NCI-H2196 (cell line): ENCODE measurements at regions not wholly inside any gene's neighbourhood (a gene's known extent, or its start where the extent isn't known, plus 50 kb on each side); places are given as distances from the start of the nearest gene placed in this dataset.

ENCODE experiments used
- DNase-seq: peaks from one replicate; lab custom pipeline; 2025; ENCODE audit not compliant: unreplicated experiment; lab: John Stamatoyannopoulos, UW

DNA sequence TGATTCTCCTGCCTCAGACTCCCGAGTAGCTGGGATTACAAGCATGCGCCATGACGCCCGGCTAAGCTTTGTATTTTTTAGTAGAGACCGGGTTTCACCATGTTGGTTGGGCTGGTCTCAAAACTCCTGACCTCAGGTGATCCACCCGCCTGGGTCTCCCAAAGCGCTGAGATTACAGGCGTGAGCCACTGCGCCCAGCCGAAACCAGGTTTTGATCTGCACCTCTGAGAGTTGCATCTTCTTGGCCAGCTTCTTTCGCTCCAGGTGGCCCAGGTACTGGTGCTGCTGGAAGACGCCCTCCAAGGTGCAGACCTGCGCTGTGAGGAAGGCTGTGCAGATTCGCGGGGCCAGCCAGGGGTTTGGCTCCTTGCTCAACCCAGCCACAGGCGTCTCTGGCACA is 275.4 kb upstream of the LRRC3B start:
- DNase-seq, result no peak

GRCh38 chr3:26350853-26351252 is 271.7 kb upstream of the LRRC3B start:
- no peak for DNase-seq

GRCh38 chr3:26353097-26353496 is 269.5 kb upstream of the LRRC3B start:
- no peak for DNase-seq

GRCh38 chr3:26358405-26358804 is 264.2 kb upstream of the LRRC3B start:
- no peak for DNase-seq

- DNase-seq, result no peak
Observed at GRCh38 chr3:26365706-26366105, 256.9 kb upstream of the LRRC3B start.

- DNase-seq, result no peak
Observed at GRCh38 chr3:26368312-26368711, 254.3 kb upstream of the LRRC3B start.

GRCh38 chr3:26369133-26369532 is 253.4 kb upstream of the LRRC3B start:
- no peak for DNase-seq

DNA sequence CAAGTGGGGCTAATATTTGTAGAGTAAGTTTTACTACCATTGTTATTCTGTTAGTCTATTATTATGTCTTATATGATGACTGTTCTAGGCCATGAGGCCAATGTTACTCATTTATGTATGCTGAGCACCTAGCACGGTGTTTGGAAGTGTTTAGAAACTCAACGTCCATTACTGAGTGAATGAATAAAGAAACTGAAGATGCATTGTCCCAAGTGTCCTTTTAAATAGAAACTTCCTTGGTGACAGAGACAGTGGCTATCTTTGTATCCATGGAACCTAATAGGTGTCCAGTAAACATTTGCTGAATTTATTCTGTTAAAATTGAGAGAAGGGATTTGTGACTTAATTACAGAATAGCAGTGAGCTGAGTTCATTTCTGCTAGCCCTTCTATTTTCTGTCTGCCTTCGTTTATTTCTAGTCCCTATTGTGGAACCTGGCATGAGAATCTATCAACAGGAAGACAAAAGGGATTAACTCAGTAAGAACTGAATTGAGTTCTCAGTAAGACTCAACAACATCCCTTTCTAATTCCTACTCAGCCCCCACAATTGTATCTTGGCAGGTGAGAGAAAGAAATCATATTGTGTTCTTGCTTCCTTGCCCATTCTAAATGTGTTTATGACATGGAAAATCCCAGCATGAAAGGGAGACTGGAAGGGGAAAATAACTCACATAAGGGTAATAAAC is 246.6 kb upstream of the LRRC3B start:
- DNase-seq, result no peak

GRCh38 chr3:26381411-26381810 is 241.2 kb upstream of the LRRC3B start:
- DNase-seq, result no peak

DNA sequence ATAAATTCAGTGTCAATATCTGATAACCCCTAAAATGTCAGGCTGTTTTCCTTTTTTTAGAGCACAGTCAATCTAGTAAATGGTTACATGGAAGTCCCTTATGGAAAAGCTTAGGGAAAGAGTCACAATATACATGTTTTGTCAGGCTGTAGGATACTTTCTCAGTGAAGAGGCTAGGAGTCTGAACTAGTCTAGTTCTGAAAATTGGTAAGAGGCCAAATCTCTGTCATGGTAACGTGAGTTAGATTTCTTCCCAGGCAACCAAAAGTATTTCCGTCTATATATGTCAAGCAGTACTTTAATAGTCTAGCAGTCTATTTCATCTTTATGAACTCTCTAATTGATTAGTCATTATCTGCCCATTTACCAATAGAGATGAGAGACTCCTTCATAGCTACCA is 215.9 kb upstream of the LRRC3B start:
- DNase-seq, result no peak

DNA sequence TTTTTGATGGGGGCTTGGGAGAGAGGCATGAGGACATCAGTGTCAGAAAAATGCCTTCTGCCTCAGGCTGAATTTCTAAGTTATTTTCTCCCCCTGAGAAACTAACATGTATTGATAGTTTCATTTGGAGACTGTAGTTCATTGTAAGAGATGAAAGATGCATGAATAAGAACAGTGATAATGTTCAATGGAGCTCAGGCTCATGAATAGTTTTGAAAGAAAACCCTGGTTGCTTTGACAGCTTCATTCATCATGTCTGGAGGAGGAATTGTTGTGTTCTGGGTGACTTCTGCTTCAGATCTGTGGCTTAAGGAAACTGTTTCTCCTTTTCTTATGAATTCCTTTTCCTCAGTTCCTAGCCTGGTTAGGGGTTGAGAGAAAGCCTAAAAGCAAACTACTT is 204.0 kb upstream of the LRRC3B start:
- no peak for DNase-seq

DNA sequence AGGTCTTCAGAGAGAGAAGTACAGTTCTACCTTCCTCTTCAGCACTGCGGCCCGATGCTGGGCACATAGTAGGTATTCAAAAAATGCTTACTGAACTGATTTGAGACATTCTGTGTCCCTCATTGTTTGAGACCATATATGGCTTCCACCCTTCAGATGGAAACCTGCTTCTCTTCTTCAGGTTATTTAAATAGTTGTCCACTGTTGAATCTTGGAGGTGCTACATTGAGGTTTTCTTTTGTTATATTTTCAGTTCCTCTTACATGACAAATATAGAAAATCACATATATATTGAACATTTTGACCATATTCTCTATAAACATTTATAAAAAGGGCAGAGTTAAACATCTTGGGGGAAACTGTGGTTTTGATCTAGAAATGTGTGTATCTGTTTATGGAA is 200.2 kb upstream of the LRRC3B start:
- DNase-seq, result no peak

GRCh38 chr3:26425076-26425475 is 197.5 kb upstream of the LRRC3B start:
- DNase-seq, result no peak

GRCh38 chr3:26428992-26429391 is 193.6 kb upstream of the LRRC3B start:
- no peak for DNase-seq

GRCh38 chr3:26437678-26438077 is 184.9 kb upstream of the LRRC3B start:
- DNase-seq, result no peak

DNA sequence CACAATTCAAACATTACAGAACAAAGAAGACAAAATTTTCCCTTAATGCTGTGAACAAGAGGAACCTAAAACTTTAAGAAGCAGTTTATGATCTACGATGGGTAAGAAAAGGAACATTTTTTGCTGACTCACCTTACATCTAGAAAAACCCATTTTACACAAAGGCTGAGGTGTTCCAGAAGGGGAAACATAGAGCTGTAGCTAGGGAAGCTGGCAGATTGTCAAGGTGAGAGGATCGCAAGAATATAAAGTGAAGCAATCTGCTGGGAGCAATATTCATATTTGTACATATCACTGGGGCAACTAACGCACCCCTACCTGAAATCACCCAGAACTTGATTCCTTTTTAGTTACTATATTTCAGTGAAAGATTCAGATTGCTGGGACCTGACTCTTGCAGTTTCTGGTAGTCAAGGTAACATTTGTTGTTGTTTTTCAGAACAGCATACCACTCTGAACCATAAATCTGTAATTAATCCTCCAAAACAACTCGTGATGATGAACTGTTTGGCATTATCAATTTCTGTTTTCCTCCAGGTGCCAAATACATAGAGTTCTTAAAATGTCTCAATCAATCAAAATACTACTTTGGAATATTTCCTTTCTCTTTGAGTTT is 184.1 kb upstream of the LRRC3B start:
- no peak for DNase-seq

DNA sequence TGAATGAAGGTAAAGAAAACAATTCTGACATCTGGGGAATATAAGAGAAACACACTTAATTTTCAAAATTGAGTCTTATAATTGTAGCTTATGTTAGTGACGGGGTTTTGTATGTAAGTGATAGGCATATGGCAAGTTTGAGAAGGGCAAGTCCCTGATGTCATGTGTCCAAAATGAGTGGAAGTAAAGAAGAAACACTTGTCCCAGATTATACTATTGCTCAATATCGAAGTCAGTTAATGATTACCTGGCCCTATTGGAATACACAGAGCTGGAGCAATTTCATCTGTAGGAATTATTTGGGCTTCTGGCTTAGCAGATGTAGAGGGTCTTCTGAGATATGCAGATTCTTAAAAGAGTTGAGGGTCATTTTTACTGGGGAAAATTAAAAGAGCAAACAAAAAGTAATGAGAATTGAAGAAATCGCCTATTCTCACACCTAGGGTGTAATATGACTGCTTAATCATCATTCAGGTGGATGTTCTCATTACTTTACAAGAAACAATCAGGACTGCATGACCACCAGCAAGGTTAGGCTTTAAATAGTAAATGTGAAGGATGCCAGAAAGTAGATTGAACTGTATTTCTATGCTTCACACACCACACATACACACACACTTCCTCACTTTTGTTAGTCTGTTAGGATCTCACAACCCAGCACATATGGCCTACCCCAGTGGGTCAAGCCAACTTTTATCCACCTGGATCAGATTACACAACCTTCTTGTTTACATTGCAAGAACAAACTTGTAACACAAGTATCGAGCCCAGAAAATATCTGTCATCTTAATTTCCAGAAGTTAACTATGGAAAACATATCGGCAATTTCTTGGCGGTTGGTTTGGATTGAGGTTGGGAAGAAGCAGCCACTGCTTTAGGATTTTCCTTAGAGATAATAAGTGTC is 183.3 kb upstream of the LRRC3B start:
- no peak for DNase-seq

DNA sequence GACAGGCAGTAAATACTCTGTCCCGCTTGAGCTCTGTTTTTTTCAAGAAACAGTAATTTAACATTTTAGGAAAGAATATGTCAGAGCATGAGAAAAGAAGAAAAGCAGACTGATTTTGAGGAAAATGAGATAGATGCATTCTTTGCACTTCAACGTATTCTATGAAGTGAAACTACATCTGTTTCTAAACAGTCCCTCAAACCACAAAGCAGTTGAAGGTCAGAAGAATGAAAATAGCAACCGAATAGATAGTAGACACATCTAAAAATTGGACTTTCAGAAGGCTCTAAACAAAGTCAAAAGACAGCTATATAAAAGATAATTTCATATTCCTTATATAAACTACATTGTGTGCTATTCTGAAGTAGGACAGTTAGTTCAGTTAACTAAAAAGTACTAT is 172.6 kb upstream of the LRRC3B start:
- no peak for DNase-seq

DNA sequence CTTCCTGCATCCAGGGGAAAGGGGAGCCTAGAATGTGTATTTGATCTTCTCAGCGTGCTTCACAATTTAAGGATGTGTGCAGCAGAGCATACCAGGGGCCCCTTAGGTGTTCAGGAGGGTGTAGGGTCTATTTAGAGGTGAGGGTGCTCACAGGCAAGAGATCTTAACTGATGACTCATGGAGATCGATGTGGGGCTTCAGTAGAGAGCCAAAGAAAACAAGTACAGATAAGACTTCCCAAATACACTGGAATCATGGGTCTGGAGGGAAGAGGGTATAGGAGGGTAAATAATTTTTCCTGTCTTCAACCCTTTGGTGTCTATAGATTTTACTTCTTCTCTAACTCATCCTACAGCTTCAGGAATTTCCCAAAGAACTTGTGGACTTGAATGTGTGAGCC is 170.2 kb upstream of the LRRC3B start:
- no peak for DNase-seq

DNA sequence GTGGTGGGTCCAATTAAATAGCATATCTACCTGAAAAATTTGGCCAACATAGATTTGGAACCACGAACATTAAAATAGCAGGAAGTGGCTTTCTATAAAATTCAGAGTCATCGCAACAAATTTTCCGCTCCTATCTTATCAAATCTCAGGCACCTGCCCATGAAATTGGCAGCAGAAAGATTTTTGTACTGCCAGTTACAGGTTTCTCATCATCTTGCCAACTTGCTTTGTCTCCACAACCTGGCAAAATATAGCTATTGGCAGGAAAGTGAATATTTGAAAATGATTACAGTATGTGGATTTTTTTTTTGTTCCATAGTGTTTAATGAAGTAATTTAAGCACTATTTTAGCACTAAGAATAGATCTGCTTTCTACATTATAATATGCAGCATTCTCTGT is 161.6 kb upstream of the LRRC3B start:
- DNase-seq, result no peak

DNA sequence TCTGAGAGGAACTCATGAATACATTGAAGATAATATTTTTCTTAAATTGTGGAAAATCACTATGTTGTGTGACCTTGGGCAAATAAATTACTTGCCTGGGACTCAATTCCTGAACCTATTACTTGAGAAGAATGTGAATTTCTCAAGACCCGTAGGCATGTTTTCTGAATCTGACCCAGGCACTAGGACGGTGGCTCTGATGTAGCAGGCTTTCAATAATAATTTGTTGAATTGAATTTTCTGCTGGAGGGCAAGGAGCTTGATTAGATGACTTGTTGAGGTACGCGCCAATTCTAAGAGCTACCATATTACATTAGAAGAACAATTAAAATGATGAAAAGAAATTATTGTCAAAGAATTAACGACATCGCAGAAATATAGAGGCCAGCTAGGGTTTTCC is 150.2 kb upstream of the LRRC3B start:
- no peak for DNase-seq

- DNase-seq, result no peak
Observed at GRCh38 chr3:26474706-26475105, 147.9 kb upstream of the LRRC3B start.
